Large intestine (tissue), 3 donors: ENCODE measurements at regions not wholly inside any gene's neighbourhood (a gene's known extent, or its start where the extent isn't known, plus 50 kb on each side); places are given as distances from the start of the nearest gene placed in this dataset.
"Not testable (repeated sequence)": the region's sequence is repeated elsewhere in the genome, so short reads cannot be mapped to it uniquely, and the experiment has no call there.

Source experiments
- DNase-seq, 2 donors: peaks; one replicate each; pipeline versions ENCODE4 v3.0.0 to v3.0.0-alpha.2; 2013
- H3K27ac ChIP-seq: one replicate; pipeline ENCODE4 v1.5.1; 2013; ENCODE audit warnings: low read length
- H3K27me3 ChIP-seq: 2 replicates; pipeline ENCODE4 v1.6.1; 2013; ENCODE audit warnings: low read length; ENCODE audit not compliant: control insufficient read depth, insufficient read depth
- H3K36me3 ChIP-seq: 2 replicates; pipeline ENCODE4 v1.6.1; 2013; ENCODE audit warnings: low read length; ENCODE audit not compliant: control insufficient read depth, insufficient read depth
- H3K4me1 ChIP-seq: one replicate; pipeline ENCODE4 v1.6.1; 2013; ENCODE audit warnings: low read length; ENCODE audit not compliant: control insufficient read depth, insufficient read depth
- H3K4me3 ChIP-seq: one replicate; pipeline ENCODE4 v1.5.1; 2013; ENCODE audit warnings: low read length
- H3K9me3 ChIP-seq: one replicate; pipeline ENCODE4 v1.6.1; 2013; ENCODE audit warnings: mild to moderate bottlenecking, low read depth, low read length, moderate library complexity; ENCODE audit not compliant: control insufficient read depth
- WGBS: methylation state at CpG from one replicate; pipeline ENCODE4 v1.1.5; 2013; ENCODE audit warnings: low lambda C conversion rate; ENCODE audit not compliant: insufficient coverage; 5-methylcytosine and 5-hydroxymethylcytosine counted together

DNA sequence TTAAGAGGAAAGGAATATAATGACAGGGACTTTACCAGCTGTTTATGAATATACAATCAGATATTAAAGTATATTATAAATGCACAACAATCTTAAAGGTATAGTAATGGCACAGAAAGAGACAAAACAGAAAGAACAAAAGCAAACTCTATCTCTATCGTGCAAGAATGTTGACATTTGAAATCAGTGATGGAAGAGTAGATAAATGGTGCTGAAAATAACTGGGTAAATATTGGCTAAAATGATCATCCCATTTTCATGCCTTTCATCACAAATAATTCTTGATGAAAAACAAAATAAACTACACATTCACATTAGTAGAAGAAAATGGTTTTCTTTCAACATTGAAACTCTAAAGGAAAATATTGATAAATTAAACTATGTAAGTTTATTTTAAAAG, 495.9 kb downstream of the IRS1 start:
- Histone ChIP-seq H3K27me3 (no peaks in the 10 kb centered on the region), H3K36me3 (no peaks in the 10 kb centered on the region), H3K4me1 (no peaks in the 10 kb centered on the region), H3K4me3 (no peak overlapping the region), H3K27ac (no peak overlapping the region), H3K9me3 (no peaks in the 10 kb centered on the region)
- DNase-seq, result no peak
- WGBS, result 17% methylated on average over 1 of the region's 1 CpG

DNA sequence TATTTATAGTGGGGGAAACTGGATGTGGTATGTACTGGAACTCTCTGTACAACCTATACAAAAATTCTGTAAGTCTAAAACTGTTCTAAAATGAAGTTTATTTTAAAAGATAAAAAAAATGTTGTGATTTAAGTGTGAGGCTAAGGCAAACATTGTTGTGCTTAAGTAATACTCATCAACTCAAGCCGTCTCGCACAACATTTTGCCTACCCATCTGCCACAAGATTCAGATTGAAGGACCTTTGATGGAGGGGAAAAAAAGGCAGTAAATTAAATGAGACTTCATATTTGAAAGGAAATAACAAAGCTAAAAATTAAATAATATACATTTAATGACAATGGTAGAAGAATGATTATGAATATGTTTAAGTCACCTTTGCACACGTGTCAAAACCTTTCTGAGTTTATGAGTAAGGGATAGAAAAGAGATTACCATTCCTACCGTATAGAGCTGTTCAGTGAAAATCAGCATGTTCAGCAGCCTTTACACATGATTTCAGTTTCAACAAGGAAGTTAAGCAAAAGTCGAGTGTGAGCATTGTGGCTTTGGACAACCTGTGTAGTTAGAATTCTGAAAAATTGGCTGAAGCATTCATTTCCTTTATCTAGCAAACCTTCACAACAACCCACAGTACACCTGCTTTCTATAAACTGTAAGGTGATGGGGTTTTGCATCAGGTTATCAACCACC, 499.3 kb downstream of the IRS1 start:
- Histone ChIP-seq H3K9me3 (no peaks in the 10 kb centered on the region), H3K27me3 (no peaks in the 10 kb centered on the region), H3K27ac (no peak overlapping the region), H3K4me1 (no peaks in the 10 kb centered on the region), H3K4me3 (no peak overlapping the region), H3K36me3 (no peaks in the 10 kb centered on the region)
- 100% methylated on average over 1 of the region's 5 CpGs for WGBS
- DNase-seq, result no peak

DNA sequence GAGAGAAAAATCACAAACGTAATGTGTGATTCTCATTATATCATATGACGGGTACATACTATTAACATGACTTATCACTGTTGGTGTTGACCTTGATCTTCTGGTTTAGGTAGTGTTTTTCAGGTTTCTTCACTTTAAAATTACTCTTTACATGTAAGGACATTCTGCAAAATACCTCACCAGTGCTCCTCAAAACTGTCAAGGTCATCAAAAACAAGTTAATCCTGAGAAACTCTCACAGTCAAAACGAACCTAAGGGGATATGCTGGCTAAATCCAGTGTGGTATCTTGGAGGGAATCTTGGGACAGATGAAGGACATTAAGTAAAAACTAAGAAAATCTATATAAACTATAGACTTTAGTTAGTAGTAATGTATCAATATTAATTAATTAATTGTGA, 499.8 kb downstream of the IRS1 start:
- Histone ChIP-seq H3K9me3 (no peaks in the 10 kb centered on the region), H3K27me3 (no peaks in the 10 kb centered on the region), H3K27ac (no peak overlapping the region), H3K4me3 (no peak overlapping the region), H3K4me1 (no peaks in the 10 kb centered on the region), H3K36me3 (no peaks in the 10 kb centered on the region)
- no peak for DNase-seq
- WGBS, result no CpG with 5 or more reads among the region's 3 CpGs

DNA sequence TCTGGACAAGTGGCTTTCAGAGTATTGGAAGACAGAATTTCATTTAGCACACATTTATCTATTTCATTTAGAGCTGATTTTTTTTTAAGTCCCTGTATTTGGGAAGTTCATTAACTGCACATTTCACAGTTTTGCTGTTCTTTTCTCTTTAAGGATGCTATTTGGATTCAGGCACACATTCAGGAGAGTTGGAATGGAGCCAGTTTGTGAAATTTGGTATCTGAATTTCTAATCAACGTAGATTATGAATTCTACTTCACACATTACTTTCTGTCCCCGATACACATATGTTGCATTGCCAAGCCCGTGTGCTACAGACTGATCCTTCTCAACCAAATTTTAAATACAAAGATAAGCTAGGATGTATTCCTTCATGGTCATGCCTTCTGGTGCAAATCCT, 503.9 kb downstream of the IRS1 start:
- peaks cover 3% of the 10 kb centered on the region for H3K9me3 ChIP-seq
- no peak for DNase-seq
- no CpG with 5 or more reads among the region's 3 CpGs for WGBS

DNA sequence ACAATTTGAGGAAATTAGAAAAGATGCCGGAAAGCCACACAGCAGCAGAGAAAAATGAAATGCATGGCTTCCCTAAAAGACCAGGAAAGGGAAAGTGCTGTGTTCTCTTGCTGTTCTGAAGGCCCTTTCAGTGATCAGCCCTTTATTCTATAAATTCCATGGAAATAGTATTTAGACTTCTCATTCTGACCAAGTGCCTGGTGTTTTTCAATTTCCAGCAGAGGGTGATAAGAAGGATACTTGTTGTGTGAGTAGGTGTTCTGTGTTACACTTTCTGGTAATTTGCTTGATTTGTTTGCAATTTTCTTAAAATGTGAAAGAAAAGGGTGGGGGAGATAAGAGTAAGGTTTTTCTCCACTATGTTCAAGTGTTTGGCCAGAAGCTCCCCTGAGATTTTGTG, 504.5 kb downstream of the IRS1 start:
- Histone ChIP-seq H3K4me3 (no peak overlapping the region), H3K27me3 (no peaks in the 10 kb centered on the region), H3K4me1 (no peaks in the 10 kb centered on the region), H3K36me3 (no peaks in the 10 kb centered on the region), H3K27ac (no peak overlapping the region), H3K9me3 (peaks cover 7% of the 10 kb centered on the region)
- no peak for DNase-seq
- no CpG with 5 or more reads among the region's 1 CpG for WGBS

More for the DNA sequence above, 503.9 kb downstream of the IRS1 start:
- no peak overlapping the region for H3K27ac ChIP-seq
- no peaks in the 10 kb centered on the region for H3K27me3 ChIP-seq
- H3K4me3 ChIP-seq, result no peak overlapping the region
- H3K36me3 ChIP-seq, result no peaks in the 10 kb centered on the region
- H3K4me1 ChIP-seq, result no peaks in the 10 kb centered on the region

DNA sequence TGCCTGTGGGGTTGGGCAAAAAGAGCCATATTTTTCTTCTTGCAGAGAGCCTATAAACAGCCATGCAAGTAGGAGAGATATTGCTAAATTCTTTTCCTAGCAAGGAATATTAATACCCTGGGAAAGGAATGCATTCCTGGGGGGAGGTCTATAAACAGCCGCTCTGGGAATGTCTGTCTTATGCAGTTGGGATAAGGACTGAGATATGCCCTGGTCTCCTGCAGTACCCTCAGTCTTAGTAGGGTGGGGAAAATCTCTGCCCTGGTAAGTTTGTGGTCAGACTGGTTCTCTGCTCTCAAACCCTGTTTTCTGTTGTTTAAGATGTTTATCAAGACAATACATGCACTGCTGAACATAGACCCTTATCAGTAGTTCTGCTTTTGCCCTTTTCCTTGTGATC, 508.3 kb downstream of the IRS1 start:
- H3K36me3 ChIP-seq, H3K4me1 ChIP-seq, H3K9me3 ChIP-seq, DNase-seq, H3K4me3 ChIP-seq, H3K27ac ChIP-seq, H3K27me3 ChIP-seq: not testable (repeated sequence)
- WGBS, result no CpG with 5 or more reads among the region's 1 CpG

DNA sequence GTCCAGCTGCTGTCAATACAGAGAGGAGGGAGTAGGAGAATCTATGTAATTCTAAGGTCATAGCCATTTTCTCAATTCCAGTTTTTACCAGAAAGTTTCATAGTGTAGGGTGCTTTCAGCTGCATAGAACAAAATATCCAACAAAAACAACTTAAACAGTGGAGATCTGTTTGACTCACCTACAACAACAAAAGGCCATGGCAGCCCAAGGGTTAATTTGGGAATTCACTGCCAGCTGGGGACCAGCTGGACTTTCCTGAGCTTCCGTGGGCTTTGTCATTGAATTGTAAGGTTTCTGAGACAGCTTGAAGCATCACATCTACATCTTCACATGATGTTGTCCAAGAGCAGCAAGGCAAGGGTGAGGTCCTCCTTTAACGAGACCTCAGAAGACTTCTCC, 512.7 kb downstream of the IRS1 start:
- Histone ChIP-seq H3K27ac (no peak overlapping the region), H3K27me3 (no peaks in the 10 kb centered on the region), H3K4me3 (no peak overlapping the region), H3K36me3 (no peaks in the 10 kb centered on the region), H3K9me3 (peaks cover 5% of the 10 kb centered on the region), H3K4me1 (peaks cover 3% of the 10 kb centered on the region)
- WGBS, result no CpG with 5 or more reads among the region's 2 CpGs
- no peak for DNase-seq

DNA sequence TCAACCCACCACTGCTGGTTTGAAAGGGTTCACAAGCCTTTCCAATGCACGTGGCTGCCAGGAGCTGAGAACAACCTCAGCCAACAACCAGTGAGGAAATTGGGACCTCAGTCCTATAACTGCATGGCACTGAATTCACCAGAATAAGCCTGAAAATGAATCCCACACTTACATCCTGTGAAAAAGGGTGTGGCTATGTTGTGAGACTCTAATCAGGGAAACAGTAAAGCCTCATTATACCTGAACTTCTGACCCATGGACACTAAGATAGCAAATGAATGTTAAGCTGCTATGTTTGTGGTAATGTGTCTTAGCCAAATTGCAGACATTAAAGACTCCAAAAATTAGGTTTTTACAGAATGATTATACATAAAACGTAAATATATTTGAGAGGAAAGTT, 515.8 kb downstream of the IRS1 start:
- Histone ChIP-seq H3K4me3 (no peak overlapping the region), H3K27ac (no peak overlapping the region), H3K36me3 (no peaks in the 10 kb centered on the region), H3K4me1 (peaks cover 3% of the 10 kb centered on the region), H3K27me3 (no peaks in the 10 kb centered on the region), H3K9me3 (no peaks in the 10 kb centered on the region)
- peak; percentile 24 to 63 for DNase-seq
- no CpG with 5 or more reads among the region's 2 CpGs for WGBS

DNA sequence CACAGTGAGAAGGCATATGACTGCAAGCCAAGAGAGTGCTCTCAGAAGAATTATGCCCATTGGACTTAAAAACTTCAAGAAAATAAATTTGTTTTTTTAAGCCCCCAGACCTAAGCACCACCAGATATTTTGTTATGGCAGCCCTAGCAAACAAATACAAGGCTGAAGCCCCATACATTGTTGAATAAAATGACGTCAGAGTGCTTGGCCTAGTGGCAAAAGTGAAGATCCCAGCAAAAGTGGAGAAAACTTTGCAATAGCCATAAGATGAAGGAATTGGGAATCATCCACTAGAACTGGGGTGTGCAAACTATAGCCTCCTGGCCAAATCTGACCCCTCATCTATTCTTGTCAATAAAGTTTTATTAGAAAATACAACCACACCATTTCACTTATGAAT, 517.5 kb downstream of the IRS1 start:
- no peak overlapping the region for H3K4me3 ChIP-seq
- no peak for DNase-seq
- no peaks in the 10 kb centered on the region for H3K27me3 ChIP-seq
- H3K9me3 ChIP-seq, result no peaks in the 10 kb centered on the region
- H3K27ac ChIP-seq, result no peak overlapping the region
- peaks cover 3% of the 10 kb centered on the region for H3K4me1 ChIP-seq
- no CpG with 5 or more reads among the region's 1 CpG for WGBS
- H3K36me3 ChIP-seq, result no peaks in the 10 kb centered on the region

DNA sequence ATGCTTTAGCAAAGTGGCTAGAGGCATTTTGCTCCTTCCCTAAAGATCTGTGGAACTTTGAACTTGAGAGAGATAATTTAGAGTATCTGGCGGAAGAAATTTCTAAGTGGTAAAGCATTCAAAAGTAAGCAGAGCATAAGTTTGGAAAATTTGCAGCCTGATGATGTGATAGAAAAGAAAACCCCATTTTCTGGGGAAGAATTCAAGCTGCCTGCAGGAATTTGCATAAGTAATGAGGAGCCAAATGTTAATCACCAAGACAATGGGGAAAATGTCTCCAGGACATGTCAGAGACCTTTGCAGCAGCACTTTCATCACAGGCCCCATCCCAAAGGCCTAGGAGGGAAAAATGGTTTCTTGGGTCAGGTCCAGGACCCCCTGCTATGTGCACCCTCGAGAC, 519.5 kb downstream of the IRS1 start:
- not testable (repeated sequence) for H3K4me3 ChIP-seq, H3K4me1 ChIP-seq, H3K27me3 ChIP-seq, H3K36me3 ChIP-seq, H3K9me3 ChIP-seq, DNase-seq, H3K27ac ChIP-seq
- no CpG with 5 or more reads among the region's 2 CpGs for whole genome bisulfite sequencing

DNA sequence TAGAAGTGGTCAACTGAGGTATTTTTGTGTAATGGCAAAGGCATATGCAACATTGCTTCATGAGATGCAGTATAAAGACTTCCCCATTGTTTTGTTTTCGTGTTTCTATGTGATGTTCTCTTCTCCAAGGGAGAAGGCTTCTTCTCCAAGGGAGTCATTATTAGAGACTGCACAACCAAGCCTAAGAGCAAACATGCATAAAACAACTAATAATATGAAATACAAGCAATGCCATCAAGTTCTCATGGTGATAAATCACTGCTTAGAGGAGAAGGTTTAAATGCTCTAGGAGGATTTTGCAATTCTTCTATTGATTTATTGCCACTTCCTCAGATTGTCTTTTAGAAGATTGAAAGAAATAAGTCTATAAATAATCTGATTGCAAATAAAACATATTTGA, 524.4 kb downstream of the IRS1 start:
- Histone ChIP-seq H3K4me3 (no peak overlapping the region), H3K4me1 (no peaks in the 10 kb centered on the region), H3K9me3 (no peaks in the 10 kb centered on the region), H3K36me3 (no peaks in the 10 kb centered on the region), H3K27ac (no peak overlapping the region), H3K27me3 (no peaks in the 10 kb centered on the region)
- DNase-seq, result no peak
- WGBS, result no CpG with 5 or more reads among the region's 1 CpG
